CD4-positive, alpha-beta T cell treated with Interleukin-21 for 1 hour (primary cell): ENCODE measurements at regions not wholly inside any gene's neighbourhood (a gene's known extent, or its start where the extent isn't known, plus 50 kb on each side); places are given as distances from the start of the nearest gene placed in this dataset.

ENCODE experiments used
- DNase-seq: peaks from one replicate; pipeline ENCODE4 v3.0.0-alpha.2; 2020

GRCh38 chr14:82492157-82492556 lies 958.5 kb upstream of the SEL1L start:
- no peak for DNase-seq

- DNase-seq: no peak
Observed at GRCh38 chr14:82500222-82500621, 966.6 kb upstream of the SEL1L start.

- DNase-seq: no peak
Observed at GRCh38 chr14:82501554-82501953, 967.9 kb upstream of the SEL1L start.

- no peak for DNase-seq
Observed at GRCh38 chr14:82502043-82502442, 968.4 kb upstream of the SEL1L start.

- no peak for DNase-seq
Observed at GRCh38 chr14:82504894-82505293, 971.2 kb upstream of the SEL1L start.

- DNase-seq: no peak
Observed at GRCh38 chr14:82510007-82510406, 976.4 kb upstream of the SEL1L start.

GRCh38 chr14:82511399-82511798 lies 977.7 kb upstream of the SEL1L start:
- DNase-seq: no peak

GRCh38 chr14:82520765-82521164 lies 987.1 kb upstream of the SEL1L start:
- DNase-seq: no peak

- no peak for DNase-seq
Observed at GRCh38 chr14:82521191-82521590, 987.5 kb upstream of the SEL1L start.

GRCh38 chr14:82528016-82528415 lies 994.4 kb upstream of the SEL1L start:
- no peak for DNase-seq

- DNase-seq: no peak
Observed at GRCh38 chr14:82533351-82533750, 999.7 kb upstream of the SEL1L start.

GRCh38 chr14:82536566-82536965 lies 1002.9 kb upstream of the SEL1L start:
- no peak for DNase-seq

- DNase-seq: no peak
Observed at GRCh38 chr14:82537831-82538230, 1004.2 kb upstream of the SEL1L start.

GRCh38 chr14:82546401-82546800 lies 1012.7 kb upstream of the SEL1L start:
- DNase-seq: no peak

GRCh38 chr14:82549306-82549990 lies 1015.8 kb upstream of the SEL1L start:
- no peak for DNase-seq

GRCh38 chr14:82562881-82563280 lies 1029.2 kb upstream of the SEL1L start:
- DNase-seq: no peak

- DNase-seq: no peak
Observed at GRCh38 chr14:82565825-82566224, 1032.2 kb upstream of the SEL1L start.

GRCh38 chr14:82587226-82587625 lies 1053.6 kb upstream of the SEL1L start:
- no peak for DNase-seq

- DNase-seq: no peak
Observed at GRCh38 chr14:82595466-82595865, 1061.8 kb upstream of the SEL1L start.

- DNase-seq: no peak
Observed at GRCh38 chr14:82602794-82603193, 1069.1 kb upstream of the SEL1L start.

GRCh38 chr14:82604819-82605218 lies 1071.2 kb upstream of the SEL1L start:
- DNase-seq: no peak

GRCh38 chr14:82621881-82622450 lies 1088.3 kb upstream of the SEL1L start:
- DNase-seq: no peak

GRCh38 chr14:82626156-82627066 lies 1092.8 kb upstream of the SEL1L start:
- no peak for DNase-seq

- no peak for DNase-seq
Observed at GRCh38 chr14:82635915-82636314, 1102.3 kb upstream of the SEL1L start.
